ENCODE measurements at regions not wholly inside any gene's neighbourhood (a gene's known extent, or its start where the extent isn't known, plus 50 kb on each side); places are given as distances from the start of the nearest gene placed in this dataset.

- no peak overlapping the region for H3K4me2 ChIP-seq (ENCODE audit: low read depth, low read length)
- no peaks in the 10 kb centered on the region for H3K9me2 ChIP-seq (replicated peaks; ENCODE audit: insufficient read depth, low read length)
- no peaks in the 10 kb centered on the region for H4K20me1 ChIP-seq (ENCODE audit: insufficient read depth, low read length)
- H3K79me2 ChIP-seq (ENCODE audit: low read length), result no peaks in the 10 kb centered on the region
- no peaks in the 10 kb centered on the region for H3F3A ChIP-seq (ENCODE audit: insufficient read depth, low read length)
- no peak overlapping the region for H3K4me3 ChIP-seq (ENCODE audit: low read length)
- peaks cover 8% of the 10 kb centered on the region; the same call in 1 of the 2 replicates for H3K4me1 ChIP-seq (ENCODE audit: low read length)
- H3K36me3 ChIP-seq (replicated peaks; ENCODE audit: insufficient read depth, low read length), result no peaks in the 10 kb centered on the region
- no peak overlapping the region for H3K9ac ChIP-seq (ENCODE audit: low read length)
- no peaks in the 10 kb centered on the region for H3K27me3 ChIP-seq (replicated peaks; ENCODE audit: insufficient read depth, low read length)
- no peak for TF ChIP-seq EZH2 (optimal IDR thresholded peaks at IDR 0.05; ENCODE audit: low read depth, low read length)
- no peak for TF ChIP-seq EZH2phosphoT487 (IDR thresholded peaks at IDR 0.05; ENCODE audit: low read length)
- no peak for TF ChIP-seq CTCF (IDR thresholded peaks at IDR 0.05; ENCODE audit: low read length)
- DNase-seq, result no peak
- no peak overlapping the region for H3K27ac ChIP-seq (ENCODE audit: low read length)
- H2AFZ ChIP-seq (ENCODE audit: low read length), result no peak overlapping the region
- H3K9me3 ChIP-seq (replicated peaks; ENCODE audit: insufficient read depth, low read length), result no peaks in the 10 kb centered on the region
Observed at GRCh38 chr6:163730246-163731210, 316.0 kb downstream of the QKI start.

GRCh38 chr6:163729127-163729872 is 314.8 kb downstream of the QKI start:
- Histone ChIP-seq H3K4me1 (ENCODE audit: low read length) (peaks cover 9% of the 10 kb centered on the region; the same call in 1 of the 2 replicates), H3K27ac (ENCODE audit: low read length) (no peak overlapping the region), H3K4me2 (ENCODE audit: low read depth, low read length) (no peak overlapping the region)

More at GRCh38 chr6:163729127-163729872, 314.8 kb downstream of the QKI start:
- Histone ChIP-seq H3K9ac (ENCODE audit: low read length) (no peak overlapping the region), H3K36me3 (replicated peaks; ENCODE audit: insufficient read depth, low read length) (no peaks in the 10 kb centered on the region), H3K4me3 (ENCODE audit: low read length) (no peak overlapping the region), H3F3A (ENCODE audit: insufficient read depth, low read length) (no peaks in the 10 kb centered on the region), H2AFZ (ENCODE audit: low read length) (no peak overlapping the region), H3K27me3 (replicated peaks; ENCODE audit: insufficient read depth, low read length) (no peaks in the 10 kb centered on the region), H3K79me2 (ENCODE audit: low read length) (no peaks in the 10 kb centered on the region), H3K9me2 (replicated peaks; ENCODE audit: insufficient read depth, low read length) (no peaks in the 10 kb centered on the region), H4K20me1 (ENCODE audit: insufficient read depth, low read length) (no peaks in the 10 kb centered on the region), H3K9me3 (replicated peaks; ENCODE audit: insufficient read depth, low read length) (no peaks in the 10 kb centered on the region)
- TF ChIP-seq CTCF (IDR thresholded peaks at IDR 0.05; ENCODE audit: low read length), result no peak
- no peak for TF ChIP-seq EZH2 (optimal IDR thresholded peaks at IDR 0.05; ENCODE audit: low read depth, low read length)
- TF ChIP-seq EZH2phosphoT487 (IDR thresholded peaks at IDR 0.05; ENCODE audit: low read length), result no peak
- DNase-seq, result no peak

Data from MM.1S (cell line).